GM21825 (cell line): ENCODE measurements at regions not wholly inside any gene's neighbourhood (a gene's known extent, or its start where the extent isn't known, plus 50 kb on each side); places are given as distances from the start of the nearest gene placed in this dataset.
"Not testable (repeated sequence)": the region's sequence is repeated elsewhere in the genome, so short reads cannot be mapped to it uniquely, and the experiment has no call there.

Source experiments
- ATAC-seq: cut with Tn5 transposase; IDR thresholded peaks from one replicate; pipeline ENCODE4 v1.9.1; 2021; ENCODE audit warnings: mild to moderate bottlenecking, moderate library complexity; ENCODE audit not compliant: unreplicated experiment

GRCh38 chr12:28973491-28973890 is 175.6 kb upstream of the FAR2 start:
- ATAC-seq, result no peak

GRCh38 chr12:28974166-28974565 is 174.9 kb upstream of the FAR2 start:
- no peak for ATAC-seq

DNA sequence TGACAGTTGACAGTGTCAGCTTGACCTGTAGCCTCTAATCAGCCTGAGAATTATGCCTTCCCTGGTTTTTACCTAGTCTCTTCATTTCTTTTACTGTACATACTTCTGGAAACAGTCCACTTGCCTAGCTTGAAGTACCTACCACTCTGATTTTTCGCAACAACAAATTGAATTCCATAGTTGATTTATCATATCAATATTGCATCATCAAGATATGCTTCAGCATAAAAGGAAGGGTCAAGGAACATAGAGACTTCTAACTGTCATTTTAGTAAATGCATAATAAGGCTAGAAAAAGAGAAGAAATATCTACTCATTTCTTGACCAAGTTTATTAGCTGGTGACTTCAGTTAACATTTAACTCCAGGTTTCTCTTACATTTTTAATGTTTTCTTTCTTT is 174.2 kb upstream of the FAR2 start:
- no peak for ATAC-seq

- no peak for ATAC-seq
Observed at GRCh38 chr12:28975564-28976340, 173.3 kb upstream of the FAR2 start.

DNA sequence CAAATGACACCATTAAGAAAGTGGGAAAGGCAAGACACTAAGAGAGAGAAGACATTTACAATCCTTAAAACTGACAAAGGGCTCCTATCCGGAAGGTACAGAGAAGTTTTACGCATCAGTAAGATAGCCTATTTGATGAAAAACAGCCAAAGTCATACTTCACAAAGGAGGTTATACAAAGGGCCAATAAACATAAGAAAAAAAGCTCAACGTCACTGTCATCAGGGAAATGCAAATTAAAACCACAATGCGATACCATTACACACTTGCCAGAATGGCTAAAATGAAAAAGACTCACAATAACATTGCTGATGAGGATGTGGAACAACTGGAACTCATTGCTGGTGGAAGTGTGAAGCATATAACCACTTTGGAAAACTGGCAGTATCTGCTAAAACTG is 168.6 kb upstream of the FAR2 start:
- ATAC-seq, result no peak

DNA sequence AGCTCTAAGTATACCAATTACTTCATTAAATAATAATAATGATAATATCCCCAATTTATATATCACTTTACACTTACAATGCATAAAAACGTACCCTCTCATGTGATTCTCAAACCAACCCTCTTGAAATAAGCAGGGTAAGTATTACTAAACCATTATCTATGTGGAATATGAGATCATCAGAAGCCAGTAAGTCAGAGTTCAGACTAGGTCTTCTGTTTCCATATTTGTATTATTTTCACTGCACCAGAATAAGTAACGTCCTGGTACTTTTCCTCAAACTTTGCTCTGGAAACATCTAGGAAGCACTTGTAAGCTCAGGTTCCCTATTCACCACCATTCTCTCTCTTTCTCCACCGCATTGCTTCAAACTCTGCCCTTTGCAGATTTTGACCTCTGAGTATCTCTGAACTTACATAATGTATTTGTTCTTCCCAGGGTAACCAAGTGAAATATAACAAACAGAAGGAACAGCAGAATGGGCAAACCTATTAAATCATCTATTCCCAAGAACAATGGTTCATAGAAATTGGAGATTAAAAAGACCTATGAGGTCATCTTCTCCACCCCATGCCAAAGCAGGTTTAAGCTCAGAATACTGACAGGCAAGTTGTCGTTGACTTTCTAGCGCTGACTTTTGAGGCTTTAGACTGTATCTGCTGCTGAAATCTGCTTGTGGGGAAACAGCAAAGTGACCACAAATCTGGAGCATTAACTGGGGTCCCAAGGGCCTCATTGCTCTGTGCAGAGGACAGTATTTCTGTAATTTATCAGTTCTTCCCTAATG is 161.3 kb upstream of the FAR2 start:
- ATAC-seq, result no peak

DNA sequence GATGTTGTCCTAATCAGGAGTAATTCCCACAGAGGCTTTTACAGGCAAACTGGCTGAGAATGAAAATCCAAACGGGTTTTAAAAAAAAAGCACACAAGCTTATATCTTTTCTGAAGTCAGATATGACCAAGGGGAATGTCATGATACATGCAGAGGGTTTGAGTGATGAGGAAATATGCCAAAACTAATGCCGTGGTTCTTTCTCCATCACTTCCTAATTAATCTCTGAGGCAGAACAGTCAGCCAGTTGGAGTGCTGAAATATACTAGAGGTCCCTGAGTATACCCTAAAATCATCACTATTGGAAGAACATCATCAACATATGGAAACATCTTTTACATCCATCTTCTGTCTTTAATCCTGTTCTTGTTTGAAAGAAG is 160.8 kb upstream of the FAR2 start:
- ATAC-seq, result no peak

- ATAC-seq, result no peak
Observed at GRCh38 chr12:28991626-28992025, 157.5 kb upstream of the FAR2 start.

DNA sequence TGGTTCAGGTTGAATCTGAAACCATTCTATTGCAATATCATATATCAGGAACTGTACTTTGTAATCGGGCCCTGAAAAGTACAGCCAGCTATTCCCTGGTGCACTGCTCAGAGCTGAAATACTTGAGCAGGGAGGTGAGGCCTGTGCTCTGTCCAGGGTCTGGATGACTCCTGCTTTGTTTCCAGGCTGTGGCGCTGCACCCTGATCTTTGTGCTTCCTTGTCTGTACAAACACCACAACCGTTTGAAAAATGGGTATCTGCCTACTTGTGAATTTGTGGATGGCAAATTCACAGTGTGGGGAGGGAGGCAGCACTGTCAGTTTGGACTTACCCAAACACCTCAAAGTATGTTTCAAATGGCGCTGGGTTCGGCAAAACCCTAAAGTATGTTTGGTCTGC is 155.4 kb upstream of the FAR2 start:
- ATAC-seq, result no peak

- ATAC-seq, result no peak
Observed at GRCh38 chr12:28994179-28994715, 154.8 kb upstream of the FAR2 start.

- no peak for ATAC-seq
Observed at GRCh38 chr12:28996688-28997087, 152.4 kb upstream of the FAR2 start.

GRCh38 chr12:28998662-28999120 is 150.4 kb upstream of the FAR2 start:
- ATAC-seq, result no peak

DNA sequence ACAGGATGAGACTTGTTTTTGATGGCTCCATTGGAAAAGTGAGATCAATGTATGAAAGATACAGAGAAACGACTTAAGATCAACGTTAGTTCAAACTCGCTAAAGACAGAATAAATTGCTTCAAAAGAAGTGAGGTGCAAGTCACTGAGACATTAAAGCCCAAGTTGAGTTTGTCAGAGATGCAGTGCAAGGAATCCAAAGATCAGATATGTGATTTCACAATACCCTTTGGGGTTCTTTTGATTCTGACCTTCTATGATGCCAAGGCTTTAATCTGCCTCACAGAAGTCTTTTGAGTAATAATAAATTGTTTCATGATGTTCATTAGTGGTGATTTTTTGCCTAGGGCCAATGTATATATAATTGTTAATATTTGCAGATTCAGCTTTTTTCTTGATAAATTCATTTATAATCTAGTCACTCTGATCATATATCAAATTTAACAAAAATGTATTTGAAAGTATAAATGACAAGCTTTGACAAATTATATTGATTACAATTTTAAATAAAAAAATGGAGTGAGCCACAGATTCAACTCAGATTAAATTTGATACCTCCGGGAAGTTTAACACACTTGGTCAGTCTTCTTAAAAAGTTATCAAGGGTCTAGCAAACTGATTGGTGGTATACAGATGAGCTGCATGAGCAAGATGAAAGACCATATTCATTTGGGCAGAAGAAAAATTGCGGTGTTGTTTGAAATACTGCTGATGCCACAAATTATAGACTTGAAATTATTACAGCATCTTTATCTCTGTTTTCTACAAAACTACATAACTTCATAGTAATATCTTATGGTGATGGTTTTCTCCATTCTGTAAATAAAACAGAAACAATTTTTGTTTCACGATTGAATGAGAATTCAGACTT is 144.8 kb upstream of the FAR2 start:
- no peak for ATAC-seq

DNA sequence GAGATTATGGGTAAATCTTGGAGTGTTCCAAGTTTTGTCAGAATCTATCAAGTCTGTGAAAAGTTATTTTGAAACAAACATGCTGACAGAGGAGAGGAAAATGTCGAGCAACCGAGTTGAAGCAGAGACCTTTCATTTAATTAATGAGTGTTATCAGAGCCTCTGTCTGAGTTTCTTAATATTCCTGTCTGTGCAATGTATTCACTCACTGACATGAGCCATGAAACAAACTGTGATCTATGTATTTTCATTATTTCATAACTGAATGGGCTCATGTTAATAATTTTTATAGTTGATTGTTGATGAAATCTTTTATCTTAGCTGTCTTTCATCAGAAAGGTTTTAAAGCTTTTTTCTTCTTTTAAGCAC is 144.2 kb upstream of the FAR2 start:
- ATAC-seq, result no peak

- no peak for ATAC-seq
Observed at GRCh38 chr12:29008786-29009185, 140.3 kb upstream of the FAR2 start.

DNA sequence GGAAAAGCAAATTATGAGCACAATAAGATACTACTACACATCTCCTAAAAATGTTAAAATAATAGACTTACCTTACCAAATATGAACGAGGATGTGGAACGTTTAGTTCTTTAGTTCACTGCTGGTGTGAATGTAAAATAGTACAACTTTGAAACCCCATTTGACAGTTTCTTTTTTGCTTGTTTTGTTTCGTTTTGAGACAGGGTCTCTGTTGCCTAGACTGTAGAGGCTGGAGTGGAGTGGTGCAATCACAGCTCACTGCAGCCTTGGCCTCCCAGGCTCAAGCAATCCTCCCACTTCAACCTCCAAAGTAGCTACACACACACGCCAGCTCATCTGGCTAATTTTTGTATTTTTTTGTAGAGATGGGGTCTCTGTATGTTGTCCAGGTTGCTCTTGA is 136.4 kb upstream of the FAR2 start:
- no peak for ATAC-seq

- ATAC-seq, result not testable (repeated sequence)
Observed at GRCh38 chr12:29017532-29017931, 131.5 kb upstream of the FAR2 start.

- ATAC-seq, result no peak
Observed at GRCh38 chr12:29023436-29024076, 125.5 kb upstream of the FAR2 start.

DNA sequence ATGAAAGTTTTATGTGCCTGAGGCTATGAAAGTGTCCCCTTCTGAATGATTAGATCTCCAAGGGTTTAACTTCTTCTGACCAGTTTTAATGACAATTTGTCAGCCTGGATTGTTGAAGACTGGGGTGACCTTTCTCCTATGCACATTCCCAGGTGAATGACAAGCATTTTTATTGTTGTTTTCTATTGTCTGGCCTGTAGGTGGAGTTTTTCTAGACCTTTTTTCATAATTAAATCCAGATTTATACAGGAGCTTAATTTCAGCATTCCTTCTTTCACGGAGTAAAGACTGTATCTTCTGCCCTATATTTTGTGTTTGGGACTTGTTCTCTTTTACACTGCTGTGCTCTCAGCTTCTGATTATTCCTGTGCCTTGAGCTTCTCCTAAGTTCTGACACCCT is 125.0 kb upstream of the FAR2 start:
- ATAC-seq, result no peak

- no peak for ATAC-seq
Observed at GRCh38 chr12:29025937-29026336, 123.1 kb upstream of the FAR2 start.

DNA sequence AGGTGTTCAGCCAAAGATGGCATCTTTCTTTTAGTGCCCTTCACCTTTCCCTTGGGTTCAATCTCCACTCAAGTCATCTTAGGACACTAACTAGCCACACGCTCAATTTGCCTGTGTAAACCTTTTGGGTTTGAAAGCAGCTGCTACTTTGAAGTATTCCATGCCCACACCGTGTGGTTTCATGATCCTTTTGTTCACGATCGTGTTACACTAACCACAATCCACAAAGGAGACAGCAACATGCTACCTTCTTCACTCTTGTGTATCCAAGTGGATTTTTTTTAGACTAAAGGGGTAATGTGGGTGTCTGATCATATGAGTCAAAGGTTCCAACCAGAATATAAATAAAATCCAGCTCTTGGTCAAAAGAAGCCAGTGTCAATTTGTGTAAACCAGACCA is 122.7 kb upstream of the FAR2 start:
- no peak for ATAC-seq
